ENCODE measurements at regions not wholly inside any gene's neighbourhood (a gene's known extent, or its start where the extent isn't known, plus 50 kb on each side); places are given as distances from the start of the nearest gene placed in this dataset.

DNA sequence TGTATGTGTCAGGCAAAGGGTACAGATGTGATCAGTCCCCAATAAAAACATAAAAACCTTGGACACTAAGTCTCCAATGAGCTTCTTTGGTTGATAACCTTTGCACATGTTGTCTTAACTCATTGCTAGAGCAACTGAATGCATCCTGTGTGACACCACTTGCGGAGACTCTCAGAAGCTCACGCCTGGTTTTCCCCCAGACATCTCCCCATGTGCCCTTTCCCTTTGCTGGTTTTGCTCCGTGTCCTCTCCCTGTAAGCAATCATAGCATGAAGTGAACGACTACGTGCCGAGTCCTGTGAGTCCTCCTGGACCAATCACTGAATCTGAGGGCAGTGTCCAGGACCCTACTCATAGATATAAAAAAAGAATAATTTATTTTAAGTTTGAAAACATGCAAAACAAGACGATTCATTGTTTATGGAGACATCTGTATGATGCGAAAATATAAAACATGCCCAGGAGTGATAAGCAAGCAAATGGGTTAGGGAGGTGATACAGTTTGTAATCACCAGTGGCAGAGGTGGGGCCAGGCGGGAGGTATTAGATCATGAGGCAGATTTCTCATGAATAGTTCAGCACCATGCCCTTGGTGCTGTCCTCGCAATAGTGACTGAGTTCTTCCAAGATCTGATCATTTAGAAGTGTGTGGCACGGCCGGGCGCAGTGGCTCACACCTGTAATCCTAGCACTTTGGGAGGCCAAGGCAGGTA lies 115.5 kb downstream of the MED10 start:
- Histone ChIP-seq H3K79me2 (ENCODE audit: control insufficient read depth, low read length) (no peaks in the 10 kb centered on the region), H3K27me3 (ENCODE audit: control insufficient read depth, low read length) (peaks cover under 1% of the 10 kb centered on the region; the same call in 1 of the 2 replicates), H3K4me1 (ENCODE audit: control insufficient read depth, low read length) (no peaks in the 10 kb centered on the region), H3K4me2 (ENCODE audit: low read length) (no peak overlapping the region), H3K9me2 (replicated peaks; ENCODE audit: control insufficient read depth, low read length) (no peaks in the 10 kb centered on the region), H3F3A (ENCODE audit: control insufficient read depth, insufficient read depth) (no peaks in the 10 kb centered on the region), H3K4me3 (ENCODE audit: low read length) (no peak overlapping the region), H4K20me1 (ENCODE audit: control insufficient read depth, insufficient read depth, low read depth, low read length) (no peaks in the 10 kb centered on the region), H3K9me3 (ENCODE audit: control insufficient read depth, insufficient read depth, low read length) (no peaks in the 10 kb centered on the region), H3K36me3 (ENCODE audit: control insufficient read depth, low read length) (no peaks in the 10 kb centered on the region), H3K27ac (ENCODE audit: low read depth, low read length) (no peak overlapping the region)
- no peak for TF ChIP-seq EZH2phosphoT487 (IDR thresholded peaks at IDR 0.05; ENCODE audit: borderline replicate concordance, low read length)
- TF ChIP-seq, protein P1, sequence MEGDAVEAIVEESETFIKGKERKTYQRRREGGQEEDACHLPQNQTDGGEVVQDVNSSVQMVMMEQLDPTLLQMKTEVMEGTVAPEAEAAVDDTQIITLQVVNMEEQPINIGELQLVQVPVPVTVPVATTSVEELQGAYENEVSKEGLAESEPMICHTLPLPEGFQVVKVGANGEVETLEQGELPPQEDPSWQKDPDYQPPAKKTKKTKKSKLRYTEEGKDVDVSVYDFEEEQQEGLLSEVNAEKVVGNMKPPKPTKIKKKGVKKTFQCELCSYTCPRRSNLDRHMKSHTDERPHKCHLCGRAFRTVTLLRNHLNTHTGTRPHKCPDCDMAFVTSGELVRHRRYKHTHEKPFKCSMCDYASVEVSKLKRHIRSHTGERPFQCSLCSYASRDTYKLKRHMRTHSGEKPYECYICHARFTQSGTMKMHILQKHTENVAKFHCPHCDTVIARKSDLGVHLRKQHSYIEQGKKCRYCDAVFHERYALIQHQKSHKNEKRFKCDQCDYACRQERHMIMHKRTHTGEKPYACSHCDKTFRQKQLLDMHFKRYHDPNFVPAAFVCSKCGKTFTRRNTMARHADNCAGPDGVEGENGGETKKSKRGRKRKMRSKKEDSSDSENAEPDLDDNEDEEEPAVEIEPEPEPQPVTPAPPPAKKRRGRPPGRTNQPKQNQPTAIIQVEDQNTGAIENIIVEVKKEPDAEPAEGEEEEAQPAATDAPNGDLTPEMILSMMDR (IDR thresholded peaks at IDR 0.05; ENCODE audit: low read depth, low read length, poor library complexity, severe bottlenecking) = no peak

DNA sequence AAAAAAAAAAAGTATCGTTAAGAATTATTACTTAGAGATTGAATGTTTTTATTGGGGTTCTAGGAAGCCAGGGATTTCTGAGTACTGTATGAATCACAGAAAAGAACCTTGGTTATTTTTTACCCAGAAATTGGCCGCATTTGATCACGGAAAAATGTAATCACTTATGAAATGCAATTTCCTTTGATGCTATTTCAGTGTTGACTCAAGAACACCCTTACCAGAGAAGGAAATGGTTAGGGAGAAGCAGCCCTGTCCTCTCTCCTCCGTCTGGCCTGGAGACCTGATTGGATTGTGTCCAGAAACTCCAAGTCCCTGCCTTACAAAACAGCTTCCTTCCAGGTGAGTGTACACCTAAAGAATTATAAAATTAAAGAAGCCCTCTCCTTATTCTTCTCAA lies 116.7 kb downstream of the MED10 start:
- Histone ChIP-seq H3K27me3 (ENCODE audit: control insufficient read depth, low read length) (no peaks in the 10 kb centered on the region), H3K9me2 (replicated peaks; ENCODE audit: control insufficient read depth, low read length) (no peaks in the 10 kb centered on the region), H4K20me1 (ENCODE audit: control insufficient read depth, insufficient read depth, low read depth, low read length) (no peaks in the 10 kb centered on the region), H3K27ac (ENCODE audit: low read depth, low read length) (no peak overlapping the region), H3F3A (ENCODE audit: control insufficient read depth, insufficient read depth) (no peaks in the 10 kb centered on the region), H3K79me2 (ENCODE audit: control insufficient read depth, low read length) (no peaks in the 10 kb centered on the region), H3K36me3 (ENCODE audit: control insufficient read depth, low read length) (no peaks in the 10 kb centered on the region), H3K9me3 (ENCODE audit: control insufficient read depth, insufficient read depth, low read length) (no peaks in the 10 kb centered on the region), H3K4me3 (ENCODE audit: low read length) (no peak overlapping the region), H3K4me1 (ENCODE audit: control insufficient read depth, low read length) (no peaks in the 10 kb centered on the region), H3K4me2 (ENCODE audit: low read length) (no peak overlapping the region)
- no peak for TF ChIP-seq EZH2phosphoT487 (IDR thresholded peaks at IDR 0.05; ENCODE audit: borderline replicate concordance, low read length)
- TF ChIP-seq, protein P1 (IDR thresholded peaks at IDR 0.05; ENCODE audit: low read depth, low read length, poor library complexity, severe bottlenecking) = no peak

DNA sequence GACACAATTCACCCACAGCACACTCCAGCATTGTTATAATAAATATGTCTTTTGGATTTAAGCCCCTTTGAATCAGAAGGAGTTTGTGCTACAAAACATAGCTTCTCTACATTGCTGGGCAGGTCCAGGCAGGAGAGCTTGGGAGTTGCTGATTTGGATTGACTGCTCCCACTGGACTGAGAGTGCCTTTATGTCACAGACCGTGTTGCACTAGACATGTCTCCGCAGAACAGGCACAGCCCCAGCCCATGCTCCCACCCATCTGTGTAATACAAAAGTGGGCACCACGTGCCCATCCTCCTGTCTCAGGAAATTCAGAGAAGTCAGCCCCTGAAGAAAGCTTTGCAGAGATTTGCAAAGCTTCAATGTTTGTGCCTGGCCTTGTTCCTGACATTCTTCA lies 117.1 kb downstream of the MED10 start:
- Histone ChIP-seq H3K4me2 (ENCODE audit: low read length) (no peak overlapping the region), H3K4me3 (ENCODE audit: low read length) (no peak overlapping the region), H3F3A (ENCODE audit: control insufficient read depth, insufficient read depth) (no peaks in the 10 kb centered on the region)

More for the DNA sequence above, 117.1 kb downstream of the MED10 start:
- H3K27me3 ChIP-seq (ENCODE audit: control insufficient read depth, low read length) = no peaks in the 10 kb centered on the region
- no peaks in the 10 kb centered on the region for H3K9me3 ChIP-seq (ENCODE audit: control insufficient read depth, insufficient read depth, low read length)
- H3K9me2 ChIP-seq (replicated peaks; ENCODE audit: control insufficient read depth, low read length) = no peaks in the 10 kb centered on the region
- H3K27ac ChIP-seq (ENCODE audit: low read depth, low read length) = no peak overlapping the region
- no peaks in the 10 kb centered on the region for H3K4me1 ChIP-seq (ENCODE audit: control insufficient read depth, low read length)
- H3K36me3 ChIP-seq (ENCODE audit: control insufficient read depth, low read length) = no peaks in the 10 kb centered on the region
- H4K20me1 ChIP-seq (ENCODE audit: control insufficient read depth, insufficient read depth, low read depth, low read length) = no peaks in the 10 kb centered on the region
- no peaks in the 10 kb centered on the region for H3K79me2 ChIP-seq (ENCODE audit: control insufficient read depth, low read length)
- no peak for TF ChIP-seq EZH2phosphoT487 (IDR thresholded peaks at IDR 0.05; ENCODE audit: borderline replicate concordance, low read length)
- TF ChIP-seq, protein P1 (IDR thresholded peaks at IDR 0.05; ENCODE audit: low read depth, low read length, poor library complexity, severe bottlenecking) = no peak

Data from DOHH2 (cell line).